Sigmoid colon (tissue), 4 donors: ENCODE measurements at regions not wholly inside any gene's neighbourhood (a gene's known extent, or its start where the extent isn't known, plus 50 kb on each side); places are given as distances from the start of the nearest gene placed in this dataset.

Source experiments
- CTCF ChIP-seq, 4 experiments: fragments of 450-650 bp in 3 of 4; fragments of 200-600 bp in 1 of 4; IDR thresholded peaks; one replicate each; pipeline ENCODE4 v1.5.1; 2016 to 2019; ENCODE audit warnings: antibody characterized with exemption in 4 of 4, mild to moderate bottlenecking in 3 of 4, moderate library complexity in 2 of 4
- POLR2AphosphoS5 ChIP-seq, 4 donors: sonication (generic); formaldehyde crosslinking; IDR thresholded peaks; one replicate each; pipeline ENCODE4 v1.6.1; 2017; ENCODE audit warnings: antibody characterized with exemption in 4 of 4

- TF ChIP-seq POLR2AphosphoS5 (IDR thresholded peaks at IDR 0.05) (no peak), CTCF (IDR thresholded peaks at IDR 0.05) (no peak)
Observed at GRCh38 chr1:200486634-200487033, 76.8 kb upstream of the ZNF281 start.
